ENCODE measurements at regions not wholly inside any gene's neighbourhood (a gene's known extent, or its start where the extent isn't known, plus 50 kb on each side); places are given as distances from the start of the nearest gene placed in this dataset.

DNA sequence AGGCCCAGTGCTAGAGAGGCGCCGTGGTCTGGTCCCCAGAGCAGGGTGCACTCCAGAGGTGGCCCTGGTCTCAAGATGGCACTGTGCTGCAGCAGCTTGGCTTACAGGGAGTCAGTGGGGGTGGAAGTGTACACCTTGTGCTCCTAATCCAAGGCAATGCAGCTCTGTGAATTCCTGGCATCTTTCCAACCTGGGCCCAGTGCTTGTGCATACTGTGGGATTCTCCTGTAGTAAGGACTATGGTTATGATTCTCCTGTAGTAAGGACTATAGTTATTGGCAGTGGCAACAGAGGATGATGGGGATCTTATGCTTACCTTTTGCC lies 616.7 kb upstream of the REG3G start:
- Histone ChIP-seq H3K36me3 (no peaks in the 10 kb centered on the region), H3K9me3 (no peaks in the 10 kb centered on the region), H3K27me3 (no peaks in the 10 kb centered on the region), H3K27ac (no peak overlapping the region), H3K4me3 (no peak overlapping the region), H3K4me1 (no peaks in the 10 kb centered on the region)
- no peak for DNase-seq
- TF ChIP-seq POLR2A (IDR thresholded peaks at IDR 0.05) = no peak
- TF ChIP-seq, protein P1, sequence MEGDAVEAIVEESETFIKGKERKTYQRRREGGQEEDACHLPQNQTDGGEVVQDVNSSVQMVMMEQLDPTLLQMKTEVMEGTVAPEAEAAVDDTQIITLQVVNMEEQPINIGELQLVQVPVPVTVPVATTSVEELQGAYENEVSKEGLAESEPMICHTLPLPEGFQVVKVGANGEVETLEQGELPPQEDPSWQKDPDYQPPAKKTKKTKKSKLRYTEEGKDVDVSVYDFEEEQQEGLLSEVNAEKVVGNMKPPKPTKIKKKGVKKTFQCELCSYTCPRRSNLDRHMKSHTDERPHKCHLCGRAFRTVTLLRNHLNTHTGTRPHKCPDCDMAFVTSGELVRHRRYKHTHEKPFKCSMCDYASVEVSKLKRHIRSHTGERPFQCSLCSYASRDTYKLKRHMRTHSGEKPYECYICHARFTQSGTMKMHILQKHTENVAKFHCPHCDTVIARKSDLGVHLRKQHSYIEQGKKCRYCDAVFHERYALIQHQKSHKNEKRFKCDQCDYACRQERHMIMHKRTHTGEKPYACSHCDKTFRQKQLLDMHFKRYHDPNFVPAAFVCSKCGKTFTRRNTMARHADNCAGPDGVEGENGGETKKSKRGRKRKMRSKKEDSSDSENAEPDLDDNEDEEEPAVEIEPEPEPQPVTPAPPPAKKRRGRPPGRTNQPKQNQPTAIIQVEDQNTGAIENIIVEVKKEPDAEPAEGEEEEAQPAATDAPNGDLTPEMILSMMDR (IDR thresholded peaks at IDR 0.05) = no peak

DNA sequence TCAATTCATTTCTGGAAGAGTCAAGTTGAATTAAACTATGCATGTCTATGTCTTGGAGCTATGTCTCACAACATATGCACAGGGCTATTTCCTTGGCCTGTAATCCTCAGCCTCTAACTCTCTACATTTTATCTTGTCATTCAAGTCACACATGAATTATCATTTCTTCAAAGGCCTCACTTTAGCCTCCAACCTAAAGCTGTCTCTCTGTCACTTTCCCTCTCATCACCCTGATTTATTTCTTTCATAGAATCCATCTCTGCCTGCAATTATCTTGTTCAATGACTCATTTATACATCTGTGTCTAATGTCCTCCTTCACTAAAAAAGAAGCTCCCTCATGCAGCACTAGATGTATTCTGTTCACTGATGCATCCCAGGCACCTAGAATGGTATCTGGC lies 614.2 kb upstream of the REG3G start:
- no peak overlapping the region for H3K4me3 ChIP-seq
- no peak for TF ChIP-seq POLR2A (IDR thresholded peaks at IDR 0.05)
- TF ChIP-seq, protein P1 (IDR thresholded peaks at IDR 0.05) = no peak
- DNase-seq = no peak

DNA sequence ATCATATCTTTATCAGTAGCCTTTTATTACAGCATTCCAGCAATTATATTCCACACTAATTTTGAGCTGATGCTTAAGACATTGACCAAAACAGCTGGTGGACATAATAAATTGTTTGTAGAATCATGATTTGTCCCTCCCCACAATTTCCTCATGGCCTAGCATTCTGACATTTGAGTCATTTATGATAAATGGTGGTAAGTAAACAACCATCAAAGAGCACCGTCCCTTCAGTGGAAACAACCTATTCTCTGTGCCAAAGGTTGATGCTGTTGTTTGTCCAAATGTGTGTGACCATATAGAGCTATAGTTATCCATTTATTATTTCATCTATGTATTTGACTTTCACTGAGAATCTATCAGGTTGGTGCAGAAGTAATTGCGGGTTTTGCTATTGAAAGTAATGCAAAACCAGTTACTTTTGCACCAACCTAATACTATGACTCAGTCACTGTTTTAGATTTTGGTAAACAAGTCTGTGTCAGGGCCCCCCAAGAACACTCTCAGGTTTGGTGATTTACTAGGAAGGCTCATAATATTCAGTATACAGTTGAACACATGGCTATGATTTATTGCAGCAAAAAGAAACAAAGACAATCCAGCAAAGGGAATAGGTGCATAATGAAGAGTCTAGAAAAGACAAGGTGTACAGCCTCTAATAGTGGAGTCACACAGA lies 608.7 kb upstream of the REG3G start:
- no peaks in the 10 kb centered on the region for H3K4me1 ChIP-seq
- no peak overlapping the region for H3K4me3 ChIP-seq
- no peaks in the 10 kb centered on the region for H3K27me3 ChIP-seq
- H3K36me3 ChIP-seq = no peaks in the 10 kb centered on the region
- H3K9me3 ChIP-seq = no peaks in the 10 kb centered on the region
- no peak for DNase-seq
- H3K27ac ChIP-seq = no peak overlapping the region
- TF ChIP-seq, protein P1 (IDR thresholded peaks at IDR 0.05) = no peak
- no peak for TF ChIP-seq POLR2A (IDR thresholded peaks at IDR 0.05)

More for the DNA sequence above, 614.2 kb upstream of the REG3G start:
- Histone ChIP-seq H3K4me1 (no peaks in the 10 kb centered on the region), H3K9me3 (no peaks in the 10 kb centered on the region), H3K27me3 (no peaks in the 10 kb centered on the region), H3K27ac (no peak overlapping the region), H3K36me3 (no peaks in the 10 kb centered on the region)

DNA sequence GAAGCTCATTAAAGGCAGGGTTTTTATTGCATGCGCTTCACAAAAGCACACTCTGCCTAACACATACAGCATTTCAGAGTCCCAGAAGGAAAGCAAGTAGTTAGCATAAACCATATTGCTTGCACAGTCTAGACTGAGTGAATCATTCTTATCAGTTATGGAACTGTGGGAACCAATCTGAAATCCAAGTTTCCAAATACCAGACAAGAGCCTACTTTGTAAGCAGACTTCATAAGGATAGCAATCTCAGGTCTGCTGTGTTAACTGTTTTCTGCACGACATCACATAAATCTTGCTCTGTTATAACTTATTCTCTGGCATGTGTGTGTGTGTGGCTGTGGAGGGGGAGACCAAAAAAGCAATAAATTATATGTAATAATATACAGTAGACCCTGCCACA lies 608.1 kb upstream of the REG3G start:
- Histone ChIP-seq H3K27ac (no peak overlapping the region), H3K4me3 (no peak overlapping the region), H3K9me3 (no peaks in the 10 kb centered on the region), H3K27me3 (no peaks in the 10 kb centered on the region), H3K36me3 (no peaks in the 10 kb centered on the region), H3K4me1 (no peaks in the 10 kb centered on the region)
- TF ChIP-seq POLR2A (IDR thresholded peaks at IDR 0.05) = no peak
- TF ChIP-seq, protein P1 (IDR thresholded peaks at IDR 0.05) = no peak
- DNase-seq = no peak

DNA sequence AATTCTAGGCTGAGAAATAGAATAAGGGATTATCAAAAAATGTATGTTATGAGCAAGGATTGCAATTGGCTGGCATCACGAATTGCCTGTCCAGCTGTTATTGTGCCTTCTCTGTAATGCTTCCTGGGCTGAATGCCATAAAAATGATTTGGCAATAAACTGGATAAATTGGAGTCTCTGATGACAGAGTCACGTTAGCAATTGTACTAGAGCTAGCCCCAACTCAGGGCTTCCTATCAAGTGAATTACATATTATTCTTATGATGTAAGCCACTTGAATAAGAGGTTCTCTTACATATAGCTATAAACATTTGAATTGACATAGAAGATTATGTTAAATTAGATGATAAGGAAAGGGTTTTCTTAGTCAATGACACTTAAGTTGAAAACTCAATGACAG lies 607.5 kb upstream of the REG3G start:
- H3K4me1 ChIP-seq = no peaks in the 10 kb centered on the region
- DNase-seq = no peak
- TF ChIP-seq, protein P1 (IDR thresholded peaks at IDR 0.05) = no peak
- no peak for TF ChIP-seq POLR2A (IDR thresholded peaks at IDR 0.05)
- H3K27me3 ChIP-seq = no peaks in the 10 kb centered on the region
- no peak overlapping the region for H3K4me3 ChIP-seq
- H3K27ac ChIP-seq = no peak overlapping the region
- H3K9me3 ChIP-seq = no peaks in the 10 kb centered on the region
- no peaks in the 10 kb centered on the region for H3K36me3 ChIP-seq

DNA sequence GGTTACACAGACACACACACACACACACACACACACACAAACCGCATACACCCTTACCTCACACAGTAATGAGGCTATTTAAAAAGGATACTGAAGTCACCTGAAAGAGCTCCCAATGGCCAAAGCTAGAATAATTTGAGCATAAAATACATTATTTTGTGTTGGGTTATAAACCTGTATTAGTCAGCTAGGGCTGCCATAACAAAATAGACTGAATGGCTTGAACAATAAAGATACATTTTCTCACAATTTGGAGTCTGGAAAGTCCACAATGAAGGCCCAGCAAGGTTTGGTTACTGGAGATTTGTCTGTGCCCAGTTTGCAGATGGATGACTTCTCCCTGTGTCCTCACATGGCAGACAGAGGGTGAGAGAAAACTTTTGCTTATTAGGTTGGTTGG lies 605.4 kb upstream of the REG3G start:
- H3K27me3 ChIP-seq = no peaks in the 10 kb centered on the region
- no peak for DNase-seq

More for the DNA sequence above, 605.4 kb upstream of the REG3G start:
- Histone ChIP-seq H3K27ac (no peak overlapping the region), H3K9me3 (no peaks in the 10 kb centered on the region), H3K4me1 (no peaks in the 10 kb centered on the region), H3K4me3 (no peak overlapping the region), H3K36me3 (no peaks in the 10 kb centered on the region)
- TF ChIP-seq POLR2A (IDR thresholded peaks at IDR 0.05) = no peak
- TF ChIP-seq, protein P1 (IDR thresholded peaks at IDR 0.05) = no peak
